Esophagus muscularis mucosa (tissue), 4 donors: ENCODE measurements at regions not wholly inside any gene's neighbourhood (a gene's known extent, or its start where the extent isn't known, plus 50 kb on each side); places are given as distances from the start of the nearest gene placed in this dataset.

Experiments used
- CTCF ChIP-seq, 3 experiments: fragments of 200-600 bp in 2 of 3; fragments of 450-650 bp in 1 of 3; sonication (generic) in 2 of 3; IDR thresholded peaks; one replicate each; pipeline ENCODE4 v1.5.1; 2017 to 2019; ENCODE audit warnings: antibody characterized with exemption in 3 of 3, mild to moderate bottlenecking in 2 of 3, moderate library complexity in 1 of 3
- EP300 ChIP-seq: sonication (generic); formaldehyde crosslinking; IDR thresholded peaks from one replicate; pipeline ENCODE4 v1.6.1; 2017; ENCODE audit warnings: antibody characterized with exemption
- POLR2A ChIP-seq: fragments of 450-650 bp; IDR thresholded peaks from one replicate; pipeline ENCODE4 v1.6.1; 2017; ENCODE audit warnings: antibody characterized with exemption, moderate library complexity, mild to moderate bottlenecking, low read depth
- POLR2AphosphoS5 ChIP-seq, 2 donors: sonication (generic); formaldehyde crosslinking; IDR thresholded peaks; one replicate each; pipeline ENCODE4 v1.6.1; 2017; ENCODE audit warnings: antibody characterized with exemption in 2 of 2

GRCh38 chr12:76666290-76666835 lies 97.6 kb upstream of the ZDHHC17 start:
- no peak for TF ChIP-seq CTCF (IDR thresholded peaks at IDR 0.05)
- no peak for TF ChIP-seq EP300
- no peak for TF ChIP-seq POLR2AphosphoS5 (IDR thresholded peaks at IDR 0.05)
- TF ChIP-seq POLR2A = no peak
